Epithelial cell of prostate (primary cell): ENCODE measurements at regions not wholly inside any gene's neighbourhood (a gene's known extent, or its start where the extent isn't known, plus 50 kb on each side); places are given as distances from the start of the nearest gene placed in this dataset.
"Not testable (repeated sequence)": the region's sequence is repeated elsewhere in the genome, so short reads cannot be mapped to it uniquely, and the experiment has no call there.

Experiments used
- DNase-seq: peaks from one replicate; pipeline ENCODE4 v3.0.0-alpha.2; 2011; ENCODE audit warnings: low read depth, low spot score
- H3K27ac ChIP-seq: fragments of 450-650 bp; 2 replicates; pipeline ENCODE4 v1.5.1; 2017; ENCODE audit warnings: mild to moderate bottlenecking

DNA sequence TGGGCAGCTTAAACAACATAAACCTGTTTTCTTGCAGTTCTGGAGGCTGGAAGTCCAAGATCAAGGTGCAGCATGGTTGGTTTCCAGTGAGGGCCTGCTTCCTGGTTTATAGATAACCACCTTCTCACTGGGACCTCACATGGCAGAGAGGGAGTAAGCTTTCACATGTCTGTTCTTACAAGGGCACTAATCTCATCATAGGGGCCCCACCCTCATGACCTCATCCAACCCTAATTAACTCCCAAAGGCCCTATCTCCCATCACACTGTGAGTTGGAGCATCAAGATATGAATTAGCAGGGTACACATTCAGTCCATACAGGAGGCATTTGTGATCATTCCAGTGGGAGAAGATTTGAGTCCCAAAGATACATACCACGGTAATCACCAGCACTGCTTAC lies 50.5 kb upstream of the GRIN2A start:
- no peak overlapping the region for H3K27ac ChIP-seq
- DNase-seq, result no peak

DNA sequence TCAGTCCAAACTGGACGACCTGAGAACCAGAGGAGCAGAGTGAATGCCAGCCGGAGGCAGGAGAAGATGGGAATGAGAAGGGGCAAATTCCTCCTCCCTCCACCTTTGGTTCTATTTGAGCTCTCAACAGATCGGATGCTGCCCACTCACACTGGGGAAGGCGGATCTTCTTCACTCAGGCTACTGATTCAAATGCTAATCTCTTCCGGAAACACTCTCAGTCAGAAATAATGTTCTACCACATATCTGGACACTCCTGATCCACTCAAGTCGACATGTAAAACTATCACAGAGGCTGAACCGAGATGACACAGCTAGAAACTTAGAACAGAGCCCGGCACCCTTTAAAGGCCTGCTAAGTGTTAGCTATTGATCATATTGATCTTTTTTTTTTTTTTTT lies 57.4 kb upstream of the GRIN2A start:
- DNase-seq, result no peak
- no peak overlapping the region for H3K27ac ChIP-seq

DNA sequence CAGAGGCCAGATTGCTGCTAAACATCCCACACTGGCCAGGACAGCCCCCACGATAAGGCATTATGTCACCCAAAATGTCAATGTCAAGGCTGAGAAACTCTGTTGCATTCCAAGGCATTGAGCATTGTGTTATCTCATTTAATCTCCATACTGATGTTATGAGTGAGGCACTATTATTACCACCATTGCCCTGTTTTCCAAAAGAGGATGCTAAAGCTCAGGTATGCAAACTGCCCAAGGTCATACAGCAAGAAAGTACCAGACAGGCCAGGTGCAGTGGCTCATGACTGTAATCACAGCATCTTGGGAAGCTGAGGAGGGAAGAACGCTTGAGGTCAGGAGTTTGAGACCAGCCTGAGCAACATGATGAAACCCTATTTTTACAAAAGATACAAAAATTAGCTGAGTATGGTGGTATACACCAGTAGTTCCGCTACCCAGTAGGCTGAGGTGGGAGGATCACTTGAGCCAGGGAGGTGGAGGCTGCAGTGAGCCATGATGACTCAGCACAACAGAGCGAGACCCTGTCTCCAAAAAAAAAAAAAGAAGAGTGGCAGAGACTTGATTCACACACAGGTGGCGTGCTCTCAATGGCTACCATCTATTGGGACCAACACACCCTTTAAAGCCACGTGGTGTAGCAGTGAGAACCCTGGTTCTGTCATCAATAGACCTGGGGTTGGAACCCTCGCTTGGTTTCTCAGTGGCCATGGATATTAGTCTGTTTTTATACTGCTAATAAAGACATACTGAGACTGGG lies 58.8 kb upstream of the GRIN2A start:
- no peak overlapping the region for H3K27ac ChIP-seq
- no peak for DNase-seq

DNA sequence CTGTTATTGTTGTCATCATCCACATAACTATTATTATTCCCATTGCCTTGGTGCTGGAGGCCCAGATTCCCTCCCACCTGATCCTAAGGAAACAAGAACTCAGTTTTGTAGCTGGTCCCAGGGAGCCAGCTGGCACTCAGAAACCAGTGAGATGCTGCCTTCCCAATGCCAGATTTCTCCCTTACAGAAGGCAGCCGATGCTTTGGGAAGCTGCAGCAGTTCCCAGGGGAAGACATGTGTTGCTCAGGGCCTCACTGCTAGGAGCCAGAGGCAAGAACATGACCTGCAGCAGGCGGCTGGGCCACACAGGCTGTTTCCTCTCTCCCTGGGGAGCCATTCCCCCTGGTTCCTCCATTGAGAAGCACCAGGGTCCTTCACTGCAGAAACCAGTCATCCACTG lies 59.9 kb upstream of the GRIN2A start:
- DNase-seq, result no peak
- no peak overlapping the region for H3K27ac ChIP-seq

DNA sequence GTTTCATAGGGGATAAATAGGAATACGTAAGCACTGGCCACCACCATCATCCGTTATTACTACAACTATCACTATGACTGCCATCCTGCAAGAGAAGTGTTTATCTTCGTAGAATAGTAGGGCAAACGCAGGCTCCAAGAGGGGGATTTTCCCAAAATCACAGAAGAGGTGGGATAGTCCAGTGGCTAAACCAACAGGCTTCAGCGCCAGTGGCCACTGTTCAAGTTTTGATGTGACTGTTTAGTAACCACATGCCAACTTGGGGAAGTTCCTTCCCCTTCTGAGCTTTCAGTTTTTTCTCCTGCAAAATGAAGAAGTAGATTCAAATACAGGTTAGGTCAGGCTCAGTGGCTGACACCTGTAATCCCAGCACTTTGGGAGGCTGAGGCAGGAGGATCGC lies 60.7 kb upstream of the GRIN2A start:
- no peak for DNase-seq
- no peak overlapping the region for H3K27ac ChIP-seq

DNA sequence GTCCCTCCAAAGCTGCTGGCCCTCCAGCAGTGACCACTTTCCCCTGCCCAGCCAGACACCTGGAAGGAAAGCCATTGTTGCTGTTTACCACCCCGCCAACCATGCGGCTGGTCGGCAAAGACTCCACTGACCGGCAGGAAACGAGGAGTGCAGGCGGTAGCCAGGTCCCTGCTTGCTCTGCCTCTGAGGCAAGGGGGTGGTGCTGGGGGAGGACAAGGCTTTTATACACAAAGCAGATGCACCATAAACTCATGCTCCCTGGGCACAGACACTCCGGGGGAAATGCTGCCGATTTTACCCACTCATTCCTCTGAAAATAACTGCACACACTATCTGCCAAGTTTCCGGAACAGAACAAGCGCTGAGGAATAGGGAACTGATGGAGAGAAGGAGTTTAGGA lies 62.8 kb upstream of the GRIN2A start:
- H3K27ac ChIP-seq, result no peak overlapping the region
- DNase-seq, result no peak

DNA sequence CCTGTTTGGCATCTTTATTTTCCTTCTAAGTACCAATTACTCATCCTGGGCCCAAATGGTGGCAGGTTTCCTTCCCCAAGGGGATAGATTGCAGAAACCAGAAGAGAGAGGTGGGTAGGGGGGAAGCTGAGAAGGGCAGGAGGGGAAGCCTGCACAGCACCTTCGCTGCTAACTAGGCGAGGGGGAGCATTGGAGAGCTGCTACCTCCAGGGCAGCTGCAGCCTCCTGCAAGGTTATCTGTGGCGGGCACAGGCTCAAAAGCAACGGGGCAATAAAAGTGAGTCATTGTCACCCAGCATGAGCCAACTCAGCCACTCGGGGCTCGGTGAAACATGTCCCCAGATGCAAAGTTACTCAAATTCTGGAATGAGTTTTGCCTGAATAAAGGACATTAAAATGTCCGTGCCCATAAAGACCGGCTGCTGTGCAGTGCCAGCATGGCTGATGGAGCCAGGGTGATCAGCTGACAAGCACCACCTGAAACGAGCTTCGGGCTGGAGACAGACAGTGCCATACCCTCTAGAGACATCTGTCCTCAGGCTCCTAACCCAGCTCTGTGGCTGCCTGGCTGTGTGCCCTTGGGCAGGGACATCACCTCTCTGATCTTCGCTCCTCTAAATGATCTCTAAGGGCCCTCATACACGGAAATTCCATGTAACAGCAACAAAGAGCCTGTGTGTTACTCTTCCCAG lies 68.1 kb upstream of the GRIN2A start:
- H3K27ac ChIP-seq, result no peak overlapping the region
- no peak for DNase-seq

DNA sequence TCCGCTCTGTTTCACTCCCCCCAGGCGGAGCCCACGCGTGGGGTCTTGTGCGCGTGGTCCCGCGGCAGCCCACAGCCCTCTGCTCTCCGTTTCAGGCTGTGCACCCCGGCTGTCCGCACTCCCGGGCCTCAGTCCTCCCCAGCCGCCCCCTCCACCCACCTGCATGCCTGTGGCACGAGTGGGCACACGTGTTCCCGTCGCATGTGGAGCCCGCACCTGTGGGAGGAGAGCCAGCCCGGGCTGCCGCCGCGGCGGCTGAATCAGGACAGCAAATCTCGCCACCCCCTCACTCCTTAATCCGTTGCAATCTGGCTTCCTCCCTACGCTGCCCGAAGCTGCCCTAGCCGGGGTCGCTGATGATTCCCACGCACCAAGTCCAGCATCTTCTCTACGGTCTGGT lies 69.9 kb upstream of the GRIN2A start:
- no peak for DNase-seq
- H3K27ac ChIP-seq, result no peak overlapping the region

DNA sequence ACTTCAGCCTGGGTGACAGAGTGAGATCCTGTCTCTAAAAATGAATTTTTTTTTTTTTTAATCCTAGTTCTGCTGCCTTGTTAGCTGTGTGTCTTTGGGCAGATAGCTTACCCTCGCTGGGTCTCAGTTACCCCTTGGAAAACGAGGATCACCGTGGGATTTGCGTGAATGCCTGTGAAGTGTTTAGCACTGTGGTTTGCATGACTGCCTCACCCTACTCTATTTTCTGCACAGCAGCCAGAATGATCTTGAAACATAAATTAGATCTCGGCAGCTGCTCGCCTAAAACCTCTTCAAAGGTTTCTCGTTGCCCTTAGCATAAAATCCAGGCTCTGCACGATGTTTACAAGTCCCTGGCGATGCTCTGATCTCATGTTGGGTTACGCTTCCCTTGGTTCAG lies 71.2 kb upstream of the GRIN2A start:
- DNase-seq, result no peak
- H3K27ac ChIP-seq, result no peak overlapping the region

DNA sequence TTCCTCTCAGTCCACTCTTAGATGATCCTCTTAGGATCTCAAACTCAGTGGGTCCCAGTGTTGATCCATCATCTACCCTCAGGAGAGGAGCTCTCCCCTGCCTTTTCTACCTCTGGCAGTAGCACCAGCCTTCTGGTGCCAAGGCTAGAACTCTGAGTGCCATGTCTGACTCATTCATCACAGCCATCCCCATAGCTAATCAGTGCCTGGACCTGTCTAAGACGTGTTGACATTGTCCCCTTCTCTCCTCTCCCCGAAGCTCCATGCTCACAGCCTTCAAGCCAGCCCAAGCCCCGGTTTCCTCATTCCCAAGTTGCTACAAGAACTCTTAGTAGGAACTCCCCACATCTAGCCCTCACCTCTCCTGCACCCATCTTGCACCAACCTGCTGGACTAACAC lies 73.5 kb upstream of the GRIN2A start:
- no peak overlapping the region for H3K27ac ChIP-seq
- no peak for DNase-seq

DNA sequence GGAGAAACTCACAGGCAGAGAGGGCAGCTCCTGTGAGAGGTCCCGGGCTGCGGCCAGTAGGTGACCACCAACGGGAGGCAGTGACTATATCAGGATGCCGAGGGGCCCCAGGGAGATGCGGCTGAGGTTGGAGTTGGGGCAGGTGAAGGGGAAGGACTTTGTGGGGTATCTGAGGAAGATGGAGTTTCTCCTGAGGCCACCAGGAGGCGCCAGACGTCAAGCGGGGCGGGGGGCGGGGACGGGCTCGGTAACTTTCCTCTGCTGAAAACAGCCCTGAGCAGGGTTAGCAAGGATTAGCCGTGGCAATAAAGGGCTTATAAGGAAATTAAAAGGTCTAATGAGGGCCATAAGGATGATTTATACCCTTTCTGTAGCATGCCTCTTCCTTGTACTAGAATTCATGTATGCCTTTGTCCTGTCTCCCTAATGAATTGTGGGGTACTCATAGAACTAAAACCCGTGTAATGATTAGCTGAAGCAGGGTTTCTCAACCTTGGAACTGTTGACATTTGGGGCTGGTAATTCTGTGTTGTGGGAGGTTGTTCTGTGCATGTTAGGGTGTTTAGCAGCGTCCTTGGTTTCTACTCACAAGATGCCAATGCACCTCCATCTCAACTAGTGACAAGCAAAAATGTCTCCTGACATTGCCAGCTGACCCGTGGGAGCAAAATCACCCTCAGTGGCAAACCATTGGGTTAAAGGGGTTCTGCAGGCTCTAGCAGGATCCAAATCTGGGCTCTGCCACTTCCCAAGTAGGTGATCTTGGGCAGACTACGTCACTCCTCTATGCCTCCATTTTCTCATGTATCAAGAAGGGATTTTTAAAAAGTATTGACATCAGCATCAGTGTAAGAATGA lies 74.8 kb upstream of the GRIN2A start:
- no peak overlapping the region for H3K27ac ChIP-seq
- DNase-seq, result no peak

DNA sequence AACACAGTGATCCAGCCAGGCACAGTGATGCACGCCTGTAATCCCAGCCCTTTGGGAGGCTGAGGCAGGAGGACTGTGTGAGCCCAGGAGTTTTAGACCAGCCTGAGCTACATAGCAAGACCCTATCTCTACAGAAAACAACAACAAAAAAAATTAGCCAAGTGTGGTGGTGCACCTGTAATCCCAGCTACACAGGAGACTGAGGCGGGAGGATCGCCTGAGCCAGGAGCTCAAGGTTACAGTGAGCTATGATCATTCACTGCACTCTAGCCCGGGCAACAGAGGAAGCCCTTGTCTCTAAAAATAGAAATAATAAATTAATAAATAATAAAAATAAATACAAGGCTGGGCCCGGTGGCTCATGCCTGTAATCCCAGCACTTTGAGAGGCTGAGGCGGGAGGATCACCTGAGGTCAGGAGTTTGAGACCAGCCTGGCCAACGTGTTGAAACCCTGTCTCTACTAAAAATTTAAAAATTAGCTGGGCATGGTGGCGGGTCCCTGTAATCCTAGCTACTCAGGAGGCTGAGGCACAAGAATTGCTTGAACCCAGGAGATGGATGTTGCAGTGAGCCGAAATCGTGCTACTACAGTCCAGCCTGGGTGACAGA lies 75.5 kb upstream of the GRIN2A start:
- DNase-seq, H3K27ac ChIP-seq: not testable (repeated sequence)

DNA sequence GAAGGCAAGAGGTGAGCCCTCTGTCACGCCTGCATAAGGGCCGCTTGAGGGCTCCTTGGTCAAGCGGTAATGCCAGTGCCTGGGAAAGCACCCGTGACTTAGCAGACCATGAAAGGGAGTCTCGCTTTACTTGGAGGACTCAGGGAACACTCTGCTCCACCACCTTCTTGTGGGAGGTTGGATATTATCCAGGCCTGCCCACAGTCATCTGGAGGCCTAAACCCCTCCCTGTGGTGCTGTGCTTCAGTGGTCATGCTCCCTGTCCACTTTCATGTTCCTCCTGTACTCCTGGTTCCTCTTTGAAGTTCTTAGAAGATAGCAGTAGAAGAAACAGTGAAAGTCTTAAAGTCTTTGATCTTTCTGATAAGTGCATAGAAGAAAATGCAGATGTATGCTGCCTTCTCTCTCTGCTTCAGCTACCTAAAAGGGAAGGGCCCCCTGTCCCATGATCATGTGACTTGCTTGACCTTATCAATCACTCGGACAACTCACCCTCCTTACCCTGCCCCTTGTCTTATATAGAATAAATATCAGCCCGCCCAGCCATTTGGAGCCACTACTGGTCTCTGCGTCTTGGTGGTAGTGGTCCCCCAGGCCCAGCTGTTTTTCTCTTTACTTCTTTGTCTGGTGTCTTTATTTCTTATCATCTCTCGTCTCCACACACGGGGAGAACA lies 76.8 kb upstream of the GRIN2A start:
- not testable (repeated sequence) for H3K27ac ChIP-seq, DNase-seq

DNA sequence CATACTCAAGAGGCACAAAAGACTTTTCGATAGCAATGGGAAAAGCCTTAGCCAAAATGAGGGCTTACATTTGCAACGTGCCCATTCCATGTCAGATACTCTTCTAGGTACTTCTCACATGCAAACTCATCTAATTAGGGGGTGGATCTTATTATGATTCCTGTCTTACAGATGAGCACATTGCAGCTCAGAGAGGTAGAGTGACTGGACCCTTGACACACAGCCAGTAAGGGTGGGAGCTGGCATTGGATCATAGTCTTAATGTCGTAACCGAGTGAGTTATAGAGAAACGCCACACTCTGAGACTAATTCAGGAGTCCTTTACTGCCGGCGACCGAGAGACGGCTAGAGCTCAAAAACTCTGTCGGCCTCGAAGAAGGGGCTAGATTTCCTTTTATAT lies 78.8 kb upstream of the GRIN2A start:
- no peak overlapping the region for H3K27ac ChIP-seq
- no peak for DNase-seq

DNA sequence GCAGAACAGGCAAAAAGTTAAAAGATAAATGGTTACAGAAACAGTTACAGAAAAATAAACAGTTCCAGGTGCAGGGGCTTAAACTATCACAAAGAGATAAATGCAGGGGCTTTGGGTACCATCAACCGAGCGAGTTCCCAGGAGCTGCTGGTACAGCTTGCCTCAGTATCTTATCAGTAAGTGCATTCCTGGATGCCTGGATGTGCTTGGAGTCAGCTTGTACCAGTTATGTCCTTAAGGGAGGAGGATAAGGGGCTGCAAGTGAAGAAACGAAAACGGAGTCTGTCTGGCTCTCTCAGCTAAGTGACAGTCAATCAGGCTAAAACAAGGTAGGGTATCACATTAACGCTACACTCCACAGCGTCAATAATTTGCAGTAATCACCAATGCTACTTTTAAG lies 79.3 kb upstream of the GRIN2A start:
- not testable (repeated sequence) for DNase-seq, H3K27ac ChIP-seq

DNA sequence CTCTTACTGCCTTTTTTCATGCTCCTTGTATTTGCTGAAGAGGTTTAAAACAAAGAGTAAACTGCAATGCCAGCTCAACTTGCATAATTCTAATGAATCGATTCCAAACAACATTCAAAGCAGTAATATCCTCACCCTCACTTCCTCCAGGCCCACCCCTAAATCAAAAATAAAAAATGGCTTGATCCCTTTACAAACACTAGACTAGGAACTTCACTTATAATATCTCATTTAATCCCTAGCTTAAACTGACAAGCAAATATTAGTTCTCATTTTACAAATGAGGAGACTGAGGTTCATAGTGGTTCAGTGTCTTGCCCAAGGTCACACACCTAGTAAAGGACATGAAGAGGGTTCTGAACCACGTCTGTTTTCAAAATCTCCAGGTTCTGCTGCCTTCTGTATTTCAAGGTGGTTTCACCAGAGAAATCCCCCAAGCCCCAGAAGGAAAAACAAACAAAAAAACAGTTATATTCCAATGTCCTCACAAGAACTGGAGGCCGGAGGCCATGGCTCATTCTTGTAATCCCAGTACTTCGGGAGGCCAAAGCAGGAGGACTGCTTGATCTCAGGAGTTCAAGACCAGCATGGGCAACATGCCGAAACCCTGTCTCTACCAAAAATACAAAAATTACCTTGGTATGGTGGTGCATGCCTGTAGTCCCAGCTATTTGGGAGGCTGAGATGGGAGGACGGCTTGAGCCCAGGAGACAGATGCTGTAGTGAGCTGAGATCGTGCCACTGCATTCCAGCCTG lies 80.3 kb upstream of the GRIN2A start:
- DNase-seq, result no peak
- no peak overlapping the region for H3K27ac ChIP-seq

DNA sequence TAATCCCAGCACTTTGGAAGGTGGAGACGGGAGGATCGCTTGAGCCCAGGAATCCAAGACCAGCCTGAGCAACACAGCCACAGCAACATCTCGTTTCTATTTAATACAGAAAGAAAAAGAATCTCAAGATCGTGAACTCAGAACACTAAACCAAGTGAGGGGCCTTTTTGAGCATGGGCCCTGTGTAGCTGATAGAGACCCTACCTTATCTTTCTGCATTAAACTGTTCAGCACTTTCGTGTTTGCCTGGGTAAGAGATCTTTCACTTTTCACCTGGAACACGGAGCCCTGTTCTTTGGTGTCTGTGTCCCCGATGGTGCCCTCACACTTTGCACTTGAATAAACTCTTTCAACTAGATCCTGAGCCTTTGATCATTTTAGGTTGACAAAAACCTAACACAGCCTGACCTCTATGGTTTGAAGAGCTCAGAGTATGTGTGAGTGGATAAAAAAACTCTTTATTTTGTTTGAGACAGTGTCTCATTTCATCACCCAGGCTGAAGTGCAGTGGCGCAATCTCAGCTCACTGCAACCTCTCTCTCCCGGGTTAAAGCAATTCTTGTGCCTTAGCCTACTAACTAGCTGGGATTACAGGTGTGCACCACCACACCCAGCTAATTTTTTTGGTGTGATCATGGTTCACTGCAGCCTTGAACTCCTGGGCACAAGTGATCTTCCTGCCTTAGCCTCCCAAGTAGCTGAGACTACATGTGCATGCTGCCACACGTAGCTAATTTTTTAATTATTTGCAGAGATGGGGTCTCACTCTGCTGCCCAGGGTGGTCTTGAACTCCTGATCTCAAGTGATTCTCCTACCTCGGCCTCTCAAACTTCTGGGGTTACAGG lies 83.8 kb upstream of the GRIN2A start:
- no peak overlapping the region for H3K27ac ChIP-seq

DNA sequence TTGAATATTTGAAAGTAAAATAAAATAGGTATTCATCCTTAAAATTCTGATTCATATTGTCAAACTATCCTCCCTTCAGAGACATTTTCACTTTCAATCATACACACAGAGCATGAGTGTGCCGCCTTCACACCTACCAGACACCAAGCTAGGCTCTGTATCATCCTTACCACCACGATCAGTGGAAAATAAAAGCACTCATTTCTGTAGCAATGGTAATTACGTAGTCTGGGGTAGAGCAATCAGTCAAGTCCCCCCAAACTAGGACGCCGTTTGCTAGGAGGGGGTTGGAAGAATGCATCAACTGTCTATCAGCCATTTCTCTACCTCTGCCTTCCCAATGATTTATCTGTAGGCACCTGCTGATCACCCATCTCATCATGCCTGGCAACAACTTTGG lies 84.6 kb upstream of the GRIN2A start:
- no peak overlapping the region for H3K27ac ChIP-seq
- no peak for DNase-seq

More for the DNA sequence above, 83.8 kb upstream of the GRIN2A start:
- no peak for DNase-seq

DNA sequence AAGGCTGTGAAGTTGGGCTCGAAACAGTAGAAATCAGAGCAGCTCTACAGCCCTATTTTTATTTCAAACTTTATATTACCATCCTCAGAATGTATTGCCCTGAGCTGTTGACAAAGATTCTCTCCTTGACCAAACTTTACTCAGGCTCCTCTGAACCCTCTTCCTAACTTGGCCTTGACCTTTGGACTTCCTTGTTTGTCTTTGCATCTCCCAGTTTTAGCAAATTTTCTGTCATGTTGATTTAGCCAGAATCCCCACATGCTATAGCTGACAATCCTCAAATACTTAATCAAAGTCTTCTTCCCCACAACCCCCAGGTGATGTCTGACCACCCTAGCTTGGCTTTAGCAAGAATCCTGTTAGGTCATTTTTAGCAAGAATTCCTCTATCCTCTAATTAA lies 87.4 kb upstream of the GRIN2A start:
- no peak for DNase-seq
- H3K27ac ChIP-seq, result no peak overlapping the region
